Tibial nerve (tissue), 4 donors: ENCODE measurements at regions not wholly inside any gene's neighbourhood (a gene's known extent, or its start where the extent isn't known, plus 50 kb on each side); places are given as distances from the start of the nearest gene placed in this dataset.

ENCODE experiments used
- DNase-seq, 2 donors: peaks; one replicate each; pipeline ENCODE4 v3.0.0-alpha.2; 2019; ENCODE audit warnings: low spot score in 2 of 2
- H3K27ac ChIP-seq, 4 donors: fragments of 200-600 bp; sonication (generic) in 3 of 4; one replicate each; pipeline ENCODE4 v1.5.1; 2017 to 2019; ENCODE audit warnings: mild to moderate bottlenecking in 1 of 4
- H3K27me3 ChIP-seq, 2 donors: fragments of 200-600 bp; sonication (generic) in 1 of 2; one replicate each; pipeline versions ENCODE4 v1.5.1 to v1.6.0; 2017 to 2019
- H3K36me3 ChIP-seq, 3 donors: fragments of 200-600 bp; sonication (generic); one replicate each; pipeline ENCODE4 v1.5.1; 2018 to 2019
- H3K4me1 ChIP-seq, 4 donors: fragments of 200-600 bp; sonication (generic) in 3 of 4; one replicate each; pipeline ENCODE4 v1.5.1; 2017 to 2019
- H3K4me3 ChIP-seq, 4 donors: fragments of 200-600 bp; sonication (generic) in 3 of 4; one replicate each; pipeline ENCODE4 v1.5.1; 2017 to 2019; ENCODE audit warnings: mild to moderate bottlenecking in 1 of 4, moderate library complexity in 1 of 4
- H3K9me3 ChIP-seq, 4 donors: fragments of 200-600 bp; sonication (generic) in 3 of 4; one replicate each; pipeline ENCODE4 v1.5.1; 2017 to 2019
- CTCF ChIP-seq, 5 experiments: fragments of 200-600 bp in 3 of 5; fragments of 450-650 bp in 2 of 5; sonication (generic) in 3 of 5; IDR thresholded peaks; one replicate each; pipeline ENCODE4 v1.5.1; 2016 to 2019; ENCODE audit warnings: antibody characterized with exemption in 5 of 5, mild to moderate bottlenecking in 3 of 5, moderate library complexity in 2 of 5
- EP300 ChIP-seq, 2 donors: sonication (generic); formaldehyde crosslinking; IDR thresholded peaks; one replicate each; pipeline ENCODE4 v1.6.1; 2017; ENCODE audit warnings: antibody characterized with exemption in 2 of 2, mild to moderate bottlenecking in 1 of 2
- POLR2A ChIP-seq, 2 donors: fragments of 450-650 bp; IDR thresholded peaks; one replicate each; pipeline ENCODE4 v1.6.1; 2017; ENCODE audit warnings: antibody characterized with exemption in 2 of 2, mild to moderate bottlenecking in 2 of 2, moderate library complexity in 2 of 2
- WGBS, 2 donors: methylation state at CpG; one replicate each; pipeline ENCODE4 v1.1.5; 2018; 5-methylcytosine and 5-hydroxymethylcytosine counted together

GRCh38 chr12:77163074-77164038 lies 98.0 kb upstream of the E2F7 start:
- no peaks in the 10 kb centered on the region for H3K4me1 ChIP-seq
- no peaks in the 10 kb centered on the region for H3K27me3 ChIP-seq
- H3K9me3 ChIP-seq: no peaks in the 10 kb centered on the region
- no peak overlapping the region for H3K4me3 ChIP-seq
- H3K27ac ChIP-seq: no peak overlapping the region
- no peak for TF ChIP-seq POLR2A (IDR thresholded peaks at IDR 0.05)
- no peak for TF ChIP-seq CTCF (IDR thresholded peaks at IDR 0.05)
- no peak for TF ChIP-seq EP300 (IDR thresholded peaks at IDR 0.05)
- H3K36me3 ChIP-seq: no peaks in the 10 kb centered on the region
- DNase-seq: no peak
- 74 to 77% methylated on average over 3 of the region's 3 CpGs for WGBS, 2 donors

GRCh38 chr12:77161944-77162343 lies 96.6 kb upstream of the E2F7 start:
- Histone ChIP-seq H3K4me1 (no peaks in the 10 kb centered on the region), H3K27ac (no peak overlapping the region), H3K9me3 (no peaks in the 10 kb centered on the region), H3K27me3 (no peaks in the 10 kb centered on the region), H3K4me3 (no peak overlapping the region), H3K36me3 (no peaks in the 10 kb centered on the region)
- 45 to 51% methylated on average over 2 of the region's 2 CpGs for WGBS, 2 donors
- TF ChIP-seq EP300 (IDR thresholded peaks at IDR 0.05) (no peak), CTCF (IDR thresholded peaks at IDR 0.05) (no peak), POLR2A (IDR thresholded peaks at IDR 0.05) (no peak)
- DNase-seq: no peak

- DNase-seq: no peak
- Histone ChIP-seq H3K4me3 (no peak overlapping the region), H3K27me3 (no peaks in the 10 kb centered on the region), H3K36me3 (no peaks in the 10 kb centered on the region), H3K27ac (no peak overlapping the region), H3K9me3 (no peaks in the 10 kb centered on the region), H3K4me1 (no peaks in the 10 kb centered on the region)
- no peak for TF ChIP-seq EP300 (IDR thresholded peaks at IDR 0.05)
- no peak for TF ChIP-seq CTCF (IDR thresholded peaks at IDR 0.05)
Observed at GRCh38 chr12:77160931-77161330, 95.6 kb upstream of the E2F7 start.

- no peaks in the 10 kb centered on the region for H3K27me3 ChIP-seq
- no peak for DNase-seq
- H3K4me1 ChIP-seq: no peaks in the 10 kb centered on the region
- no peaks in the 10 kb centered on the region for H3K36me3 ChIP-seq
- H3K27ac ChIP-seq: no peak overlapping the region
- H3K9me3 ChIP-seq: peaks cover 0 to 8% (median 0%) of the 10 kb centered on the region in 4 donors
- TF ChIP-seq POLR2A (IDR thresholded peaks at IDR 0.05) (no peak), EP300 (IDR thresholded peaks at IDR 0.05) (no peak), CTCF (IDR thresholded peaks at IDR 0.05) (no peak)
- 87% methylated on average over 3 of the region's 3 CpGs for WGBS, 2 donors
- no peak overlapping the region for H3K4me3 ChIP-seq
Observed at GRCh38 chr12:77153706-77154105, 88.3 kb upstream of the E2F7 start.

- Histone ChIP-seq H3K4me3 (no peak overlapping the region), H3K4me1 (no peaks in the 10 kb centered on the region), H3K9me3 (peaks cover 0 to 8% (median 0%) of the 10 kb centered on the region in 4 donors), H3K36me3 (no peaks in the 10 kb centered on the region), H3K27ac (no peak overlapping the region), H3K27me3 (no peaks in the 10 kb centered on the region)
- peak in 1 of 2 donors; percentile 29 for DNase-seq
- WGBS, 2 donors: 2 to 10% methylated on average over 2 of the region's 2 CpGs
- TF ChIP-seq EP300 (IDR thresholded peaks at IDR 0.05): no peak
- peak; percentile 11 to 56 (median 43) for TF ChIP-seq CTCF (IDR thresholded peaks at IDR 0.05)
Observed at GRCh38 chr12:77152623-77153193, 87.3 kb upstream of the E2F7 start.
